Body of pancreas (tissue), 4 donors: ENCODE measurements at regions not wholly inside any gene's neighbourhood (a gene's known extent, or its start where the extent isn't known, plus 50 kb on each side); places are given as distances from the start of the nearest gene placed in this dataset.
"Not testable (repeated sequence)": the region's sequence is repeated elsewhere in the genome, so short reads cannot be mapped to it uniquely, and the experiment has no call there.

Experiments used
- ATAC-seq: fragments of 150-250 bp; one replicate; pipeline ENCODE4 v1.9.1; 2016
- DNase-seq, 4 donors: peaks; one replicate each; pipeline ENCODE4 v3.0.0-alpha.2; 2019
- H3K27ac ChIP-seq, 4 donors: fragments of 200-600 bp; sonication (generic); 1 replicate in 3 of 4; 2 replicates in 1 of 4; pipeline versions ENCODE4 v1.5.1 to v1.6.1; 2016 to 2019; ENCODE audit warnings: mild to moderate bottlenecking in 1 of 4, mixed read lengths in 1 of 4, moderate library complexity in 1 of 4
- H3K27me3 ChIP-seq, 2 donors: fragments of 200-600 bp; sonication (generic); one replicate each; pipeline ENCODE4 v1.6.0; 2016; ENCODE audit warnings: mild to moderate bottlenecking in 1 of 2
- H3K36me3 ChIP-seq, 2 donors: fragments of 200-600 bp; sonication (generic); replicated peaks in 1 of 2; 2 replicates each; pipeline ENCODE4 v1.5.1; 2016; ENCODE audit warnings: low read depth in 2 of 2; ENCODE audit not compliant: insufficient read depth in 1 of 2
- H3K4me1 ChIP-seq: fragments of 200-600 bp; sonication (generic); one replicate; pipeline ENCODE4 v1.6.0; 2016
- H3K4me3 ChIP-seq, 2 donors: fragments of 200-600 bp; sonication (generic); 1 replicate in 1 of 2; 2 replicates in 1 of 2; pipeline ENCODE4 v1.5.1; 2016 to 2019
- H3K9me3 ChIP-seq, 3 donors: fragments of 200-600 bp; sonication (generic); 1 replicate in 2 of 3; 2 replicates in 1 of 3; pipeline ENCODE4 v1.5.1; 2016
- POLR2A ChIP-seq, 3 donors: fragments of 450-650 bp; IDR thresholded peaks; one replicate each; pipeline ENCODE4 v1.6.1; 2016; ENCODE audit warnings: antibody characterized with exemption in 3 of 3, mild to moderate bottlenecking in 2 of 3
- WGBS, 2 donors: methylation state at CpG; one replicate each; pipeline ENCODE4 v1.1.5; 2017; 5-methylcytosine and 5-hydroxymethylcytosine counted together
- intact Hi-C: fragments of 100-400 bp; cut with DNase I; formaldehyde crosslinking; loops from one replicate; pipeline ENCODE4 v1.15.1; 2023
- TF ChIP-seq, protein P1 (sequence below), 7 experiments: fragments of 450-650 bp in 4 of 7; fragments of 200-600 bp in 3 of 7; sonication (generic) in 3 of 7; IDR thresholded peaks; one replicate each; pipeline ENCODE4 v1.5.1; 2016 to 2019; ENCODE audit warnings: antibody characterized with exemption in 7 of 7

DNA sequence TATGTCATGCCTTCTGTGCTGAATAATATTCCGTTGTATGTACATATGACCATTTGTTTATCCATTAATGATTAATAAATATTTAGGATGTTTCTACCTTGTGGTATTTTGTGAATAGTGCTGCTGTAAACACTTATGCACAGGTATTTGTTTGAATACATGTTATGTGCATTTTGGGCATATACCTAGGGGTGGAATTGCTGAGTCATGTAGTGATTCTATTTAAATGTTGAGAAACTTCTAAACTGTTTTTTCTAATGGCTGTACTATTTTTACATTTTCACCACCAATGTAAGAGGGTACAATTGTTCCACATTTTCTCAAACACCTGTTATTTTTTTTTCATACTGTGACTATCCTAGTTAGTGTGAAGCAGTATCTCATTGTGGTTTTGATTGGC, 1318.6 kb downstream of the TECRL start:
- Histone ChIP-seq H3K9me3 (no peaks in the 10 kb centered on the region), H3K4me1 (no peaks in the 10 kb centered on the region), H3K27me3 (no peaks in the 10 kb centered on the region), H3K4me3 (no peak overlapping the region), H3K36me3 (no peaks in the 10 kb centered on the region), H3K27ac (no peak overlapping the region)
- intact Hi-C loops: no loop called here
- WGBS, 2 donors: 46 to 74% methylated on average over 1 of the region's 1 CpG
- DNase-seq (no peak), ATAC-seq (no peak)
- TF ChIP-seq, protein P1, sequence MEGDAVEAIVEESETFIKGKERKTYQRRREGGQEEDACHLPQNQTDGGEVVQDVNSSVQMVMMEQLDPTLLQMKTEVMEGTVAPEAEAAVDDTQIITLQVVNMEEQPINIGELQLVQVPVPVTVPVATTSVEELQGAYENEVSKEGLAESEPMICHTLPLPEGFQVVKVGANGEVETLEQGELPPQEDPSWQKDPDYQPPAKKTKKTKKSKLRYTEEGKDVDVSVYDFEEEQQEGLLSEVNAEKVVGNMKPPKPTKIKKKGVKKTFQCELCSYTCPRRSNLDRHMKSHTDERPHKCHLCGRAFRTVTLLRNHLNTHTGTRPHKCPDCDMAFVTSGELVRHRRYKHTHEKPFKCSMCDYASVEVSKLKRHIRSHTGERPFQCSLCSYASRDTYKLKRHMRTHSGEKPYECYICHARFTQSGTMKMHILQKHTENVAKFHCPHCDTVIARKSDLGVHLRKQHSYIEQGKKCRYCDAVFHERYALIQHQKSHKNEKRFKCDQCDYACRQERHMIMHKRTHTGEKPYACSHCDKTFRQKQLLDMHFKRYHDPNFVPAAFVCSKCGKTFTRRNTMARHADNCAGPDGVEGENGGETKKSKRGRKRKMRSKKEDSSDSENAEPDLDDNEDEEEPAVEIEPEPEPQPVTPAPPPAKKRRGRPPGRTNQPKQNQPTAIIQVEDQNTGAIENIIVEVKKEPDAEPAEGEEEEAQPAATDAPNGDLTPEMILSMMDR (IDR thresholded peaks at IDR 0.05): no peak
- no peak for TF ChIP-seq POLR2A (IDR thresholded peaks at IDR 0.05)

DNA sequence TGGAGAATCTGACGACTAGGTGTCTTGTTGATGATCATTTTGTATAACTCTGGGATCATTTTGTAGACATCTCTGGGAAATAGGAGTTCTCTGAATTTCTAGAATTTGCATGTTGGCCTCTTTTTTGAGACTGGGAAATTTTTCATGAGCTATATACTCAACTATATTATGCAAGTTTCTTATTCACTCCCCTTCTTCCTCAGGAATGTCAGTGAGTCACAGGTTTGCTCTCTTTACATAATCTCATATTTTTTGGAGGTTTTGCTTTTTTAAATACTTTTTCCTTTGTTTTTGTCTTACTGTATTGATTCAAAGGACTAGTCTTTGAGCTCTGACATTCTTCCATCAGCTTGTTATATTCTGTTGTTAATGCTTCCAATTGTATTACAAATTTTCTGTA, 1324.2 kb downstream of the TECRL start:
- ATAC-seq (no peak), DNase-seq (no peak)
- Histone ChIP-seq H3K4me1 (no peaks in the 10 kb centered on the region), H3K27ac (no peak overlapping the region), H3K4me3 (no peak overlapping the region), H3K9me3 (no peaks in the 10 kb centered on the region), H3K36me3 (no peaks in the 10 kb centered on the region), H3K27me3 (no peaks in the 10 kb centered on the region)
- intact Hi-C loops: no loop called here
- WGBS, 2 donors: 48 to 61% methylated on average over 1 of the region's 1 CpG
- no peak for TF ChIP-seq POLR2A (IDR thresholded peaks at IDR 0.05)

DNA sequence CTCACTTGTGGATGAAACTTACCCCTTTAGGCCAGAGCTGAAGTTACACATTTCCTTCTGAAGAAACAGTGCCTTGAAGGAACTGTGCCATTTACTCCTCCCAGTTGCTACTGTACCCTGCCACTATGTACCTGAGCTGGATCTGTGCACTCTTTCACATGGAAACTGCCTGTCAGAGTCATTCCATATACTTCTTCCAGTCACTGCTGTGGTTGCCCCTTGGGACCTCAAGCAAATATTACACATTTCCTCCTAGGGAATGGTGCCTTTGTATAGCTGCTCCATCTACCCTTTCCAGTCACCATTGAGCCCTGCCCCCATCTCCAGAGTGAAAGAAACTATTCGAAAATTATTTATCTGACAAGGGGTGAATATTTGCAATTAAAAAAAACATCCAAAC, 1328.3 kb downstream of the TECRL start:
- ATAC-seq (no peak), DNase-seq (no peak)
- TF ChIP-seq POLR2A (IDR thresholded peaks at IDR 0.05): no peak
- TF ChIP-seq, protein P1 (IDR thresholded peaks at IDR 0.05): no peak
- WGBS, 2 donors: 27 to 31% methylated on average over 1 of the region's 1 CpG
- no peaks in the 10 kb centered on the region for H3K36me3 ChIP-seq
- intact Hi-C loops: no loop called here
- no peak overlapping the region for H3K27ac ChIP-seq
- H3K27me3 ChIP-seq: no peaks in the 10 kb centered on the region
- no peaks in the 10 kb centered on the region for H3K9me3 ChIP-seq
- no peak overlapping the region for H3K4me3 ChIP-seq
- no peaks in the 10 kb centered on the region for H3K4me1 ChIP-seq

DNA sequence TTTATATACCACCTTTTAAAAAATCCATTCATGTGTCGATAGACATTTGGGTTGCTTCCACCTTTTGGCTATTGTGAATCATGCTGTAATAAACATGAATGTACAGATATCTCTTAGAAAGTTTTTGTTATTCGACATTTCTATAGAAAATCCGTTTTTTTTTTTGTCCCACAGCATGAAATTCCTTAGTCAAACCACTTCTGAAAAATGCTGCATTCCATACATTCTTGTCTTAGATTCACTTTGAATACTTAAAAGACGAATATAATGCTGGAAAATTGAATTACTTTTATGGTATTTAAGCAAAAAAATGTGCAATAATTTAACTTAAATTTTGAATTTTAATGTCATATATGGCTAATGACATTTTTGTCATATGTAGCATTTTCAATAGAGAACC, 1345.5 kb downstream of the TECRL start:
- intact Hi-C loops: no loop called here
- DNase-seq (no peak), ATAC-seq (no peak)
- TF ChIP-seq, protein P1 (IDR thresholded peaks at IDR 0.05): no peak
- TF ChIP-seq POLR2A (IDR thresholded peaks at IDR 0.05): no peak
- no peak overlapping the region for H3K27ac ChIP-seq
- WGBS, 2 donors: 39 to 41% methylated on average over 4 of the region's 4 CpGs
- no peaks in the 10 kb centered on the region for H3K4me1 ChIP-seq
- H3K9me3 ChIP-seq: no peaks in the 10 kb centered on the region
- H3K4me3 ChIP-seq: no peak overlapping the region
- no peaks in the 10 kb centered on the region for H3K36me3 ChIP-seq
- H3K27me3 ChIP-seq: no peaks in the 10 kb centered on the region

DNA sequence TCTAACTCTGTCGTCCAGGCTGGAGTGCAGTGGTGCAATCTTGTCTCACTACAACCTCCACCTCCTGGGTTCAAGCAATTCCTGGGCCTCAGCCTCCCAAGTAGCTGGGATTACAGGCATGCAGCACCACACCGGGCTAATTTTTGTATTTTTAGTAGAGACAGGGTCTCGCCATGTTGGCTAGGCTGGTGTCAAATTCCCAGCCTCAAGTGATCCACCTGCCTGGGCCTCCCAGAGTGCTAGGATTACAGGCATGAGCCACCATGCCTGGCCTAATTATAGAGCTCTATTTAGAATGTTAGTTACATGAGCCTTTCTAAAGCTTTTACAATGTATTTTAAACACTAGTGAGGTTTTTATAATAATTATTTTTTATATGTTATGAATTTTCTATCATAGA, 1346.4 kb downstream of the TECRL start:
- 60 to 75% methylated on average over 3 of the region's 3 CpGs for WGBS, 2 donors

DNA sequence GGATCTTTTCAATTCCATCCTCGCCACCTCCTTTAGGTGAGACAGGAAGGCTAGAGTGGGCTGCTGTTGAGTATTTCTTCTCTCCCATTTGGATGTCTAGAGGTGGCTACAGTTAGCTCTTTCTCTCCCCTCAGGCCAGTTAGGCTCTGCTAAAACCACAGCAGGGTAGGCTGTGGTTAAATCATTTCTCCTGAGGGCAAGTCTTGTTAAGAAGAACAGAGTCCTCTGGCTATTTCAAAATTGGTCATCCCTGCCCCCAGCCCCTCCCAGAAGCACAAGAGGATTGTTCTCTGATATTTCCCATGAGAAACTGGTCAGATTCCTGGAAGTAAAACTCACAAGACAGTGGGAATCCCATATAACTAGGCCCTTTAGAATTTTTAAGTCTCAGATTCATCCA, 1359.5 kb downstream of the TECRL start:
- Histone ChIP-seq H3K36me3 (no peaks in the 10 kb centered on the region), H3K27me3 (no peaks in the 10 kb centered on the region), H3K4me1 (no peaks in the 10 kb centered on the region), H3K27ac (no peak overlapping the region), H3K9me3 (no peaks in the 10 kb centered on the region), H3K4me3 (no peak overlapping the region)
- TF ChIP-seq, protein P1 (IDR thresholded peaks at IDR 0.05): no peak
- no peak for TF ChIP-seq POLR2A (IDR thresholded peaks at IDR 0.05)
- 27 to 47% methylated on average over 1 of the region's 1 CpG for WGBS, 2 donors
- ATAC-seq: no peak
- DNase-seq: no peak
- intact Hi-C loops: no loop called here

More for the DNA sequence above, 1346.4 kb downstream of the TECRL start:
- H3K27me3 ChIP-seq, H3K4me3 ChIP-seq, H3K4me1 ChIP-seq, ATAC-seq, intact Hi-C loops, H3K9me3 ChIP-seq, H3K36me3 ChIP-seq, H3K27ac ChIP-seq, DNase-seq: not testable (repeated sequence)
